GM19025 (cell line): ENCODE measurements at regions not wholly inside any gene's neighbourhood (a gene's known extent, or its start where the extent isn't known, plus 50 kb on each side); places are given as distances from the start of the nearest gene placed in this dataset.

ENCODE experiments used
- ATAC-seq: cut with Tn5 transposase; IDR thresholded peaks from one replicate; pipeline ENCODE4 v1.9.1; 2021; ENCODE audit warnings: mild to moderate bottlenecking, low read depth, moderate library complexity; ENCODE audit not compliant: unreplicated experiment

- ATAC-seq = no peak
These were observed 130.2 kb downstream of the SLC38A6 start for GRCh38 chr14:61111209-61111665.

GRCh38 chr14:61110316-61111082, 129.5 kb downstream of the SLC38A6 start:
- ATAC-seq = no peak

DNA sequence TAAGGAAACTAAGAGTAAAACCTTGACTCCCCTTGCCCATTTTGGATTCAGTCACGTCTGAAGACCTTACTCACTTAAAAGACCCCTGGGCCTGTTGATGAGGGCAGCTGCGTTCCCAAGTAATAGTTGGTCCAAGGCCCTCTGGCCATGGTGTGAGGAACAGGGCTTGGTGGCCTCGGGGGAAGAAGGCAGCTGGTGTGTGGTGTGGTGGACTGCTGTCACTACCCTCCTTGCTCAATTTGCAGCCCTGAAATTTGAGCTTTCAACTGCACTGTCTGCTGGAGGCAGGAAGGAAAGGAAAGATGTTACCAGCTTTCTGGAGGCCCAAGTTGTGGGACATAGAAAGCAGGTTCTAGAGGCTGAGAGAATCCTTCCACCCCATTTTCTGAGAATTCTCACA, 128.2 kb downstream of the SLC38A6 start:
- ATAC-seq = no peak

GRCh38 chr14:61108496-61109141, 127.6 kb downstream of the SLC38A6 start:
- no peak for ATAC-seq

DNA sequence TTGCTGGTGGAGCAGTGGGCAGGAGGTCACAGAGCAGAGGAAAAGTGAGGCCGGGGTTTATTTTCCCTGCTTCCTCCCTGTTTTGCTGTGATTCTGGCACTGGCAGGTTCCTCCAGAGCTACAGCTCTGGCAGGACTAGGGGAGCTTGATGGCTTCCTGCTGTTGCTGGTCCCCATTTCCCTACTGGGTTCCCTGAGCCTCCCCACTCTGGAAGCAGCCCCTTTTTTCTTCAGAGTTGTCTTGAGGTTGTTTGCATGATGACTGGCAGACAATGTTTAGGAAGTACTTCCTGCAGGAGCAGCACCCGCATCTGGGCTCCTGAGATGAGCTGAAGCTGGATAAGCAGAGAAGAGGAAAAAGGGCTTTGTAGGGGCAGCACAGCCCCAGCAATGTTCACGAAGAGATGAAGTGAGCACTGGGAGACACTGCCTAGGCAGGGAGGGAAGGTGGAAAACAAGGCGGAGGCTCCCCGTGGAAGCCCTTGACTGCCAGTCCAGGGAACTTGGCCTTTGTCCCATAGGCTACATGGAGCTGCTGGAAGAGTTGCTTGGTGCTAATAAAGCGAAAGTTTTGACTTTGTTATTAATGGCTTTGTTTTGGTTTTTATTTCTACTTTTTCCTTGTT, 126.9 kb downstream of the SLC38A6 start:
- ATAC-seq = no peak

DNA sequence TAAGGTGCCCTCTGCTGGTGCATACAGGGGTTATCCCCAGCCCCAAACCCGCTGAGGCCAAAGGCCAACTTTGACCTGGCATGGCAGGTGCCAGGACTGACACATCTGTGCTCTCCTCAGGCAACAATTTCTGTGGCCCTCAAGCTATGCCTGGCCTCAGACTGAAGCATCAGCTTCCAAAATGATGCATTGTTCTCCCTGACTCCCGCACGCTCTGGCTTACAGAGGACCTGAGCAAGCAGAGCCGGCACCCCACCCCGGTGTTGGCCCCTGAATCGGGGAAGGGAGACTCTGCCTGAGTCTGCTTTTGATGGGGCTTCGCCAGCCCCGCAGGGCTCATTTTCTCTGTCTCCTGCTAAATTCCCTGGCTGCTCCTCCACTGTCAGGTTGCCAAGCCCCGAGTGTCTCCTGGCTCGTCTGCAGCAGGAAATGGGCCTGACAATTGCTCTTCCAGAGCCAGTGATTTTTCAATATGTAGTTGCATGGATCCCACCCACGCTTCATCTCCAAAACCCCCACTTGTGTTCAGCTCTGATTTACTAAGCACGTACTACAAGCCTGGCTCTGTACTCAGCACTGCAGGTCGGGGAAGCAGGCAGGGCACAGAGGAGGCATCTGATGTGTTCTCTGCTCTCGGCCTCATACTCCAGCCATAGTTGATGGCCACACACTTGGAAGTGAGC, 126.1 kb downstream of the SLC38A6 start:
- no peak for ATAC-seq

DNA sequence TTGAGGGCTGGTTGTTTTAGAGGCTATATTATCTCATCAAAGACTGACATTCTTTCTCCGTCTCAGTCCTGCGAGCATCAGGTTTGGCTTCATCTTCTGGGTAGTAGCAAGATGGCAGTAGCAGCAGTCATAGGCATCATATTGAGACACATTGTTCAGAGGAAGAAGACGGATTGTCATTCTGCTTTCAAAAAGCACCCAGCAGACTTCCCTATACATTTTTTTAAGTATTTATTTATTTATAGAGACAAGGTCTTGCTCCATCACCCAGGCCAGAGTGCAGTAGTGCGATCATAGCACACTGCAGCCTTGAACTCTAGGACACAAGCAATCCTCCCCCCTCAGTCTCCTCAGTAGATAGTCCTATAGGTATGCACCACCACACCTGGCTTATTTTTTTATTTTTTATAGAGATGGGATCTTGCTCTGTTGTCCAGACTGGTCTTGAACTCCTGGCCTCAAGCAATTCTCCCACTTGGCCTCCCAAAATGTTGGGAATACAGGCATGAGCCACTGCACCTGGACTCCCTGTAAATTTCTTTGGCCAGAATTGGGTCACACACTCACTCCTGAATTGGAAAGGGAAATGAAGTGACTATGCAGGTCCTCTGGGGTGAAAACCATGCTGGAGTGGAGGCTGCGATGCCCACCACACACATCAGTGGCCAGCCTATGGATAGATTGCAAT, 125.4 kb downstream of the SLC38A6 start:
- no peak for ATAC-seq

DNA sequence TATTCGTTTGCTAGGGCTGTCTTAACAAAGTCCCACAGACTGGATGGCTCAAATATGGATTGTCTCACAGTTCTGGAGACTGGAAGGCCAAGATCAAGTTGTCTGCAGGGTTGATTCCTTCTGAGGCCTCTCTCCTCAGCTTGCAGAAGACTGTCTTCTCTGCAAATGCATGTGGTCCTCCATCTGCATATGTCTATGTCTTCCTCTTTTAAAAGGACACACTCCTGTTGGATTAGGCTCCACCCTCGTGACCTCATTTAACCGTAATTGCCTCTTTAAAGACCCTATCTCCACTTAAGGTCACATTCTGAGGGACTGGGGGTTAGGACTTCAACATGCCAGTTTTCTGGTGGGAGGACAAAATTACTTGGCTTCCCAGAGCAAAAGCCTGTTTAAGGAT, 123.3 kb downstream of the SLC38A6 start:
- no peak for ATAC-seq

DNA sequence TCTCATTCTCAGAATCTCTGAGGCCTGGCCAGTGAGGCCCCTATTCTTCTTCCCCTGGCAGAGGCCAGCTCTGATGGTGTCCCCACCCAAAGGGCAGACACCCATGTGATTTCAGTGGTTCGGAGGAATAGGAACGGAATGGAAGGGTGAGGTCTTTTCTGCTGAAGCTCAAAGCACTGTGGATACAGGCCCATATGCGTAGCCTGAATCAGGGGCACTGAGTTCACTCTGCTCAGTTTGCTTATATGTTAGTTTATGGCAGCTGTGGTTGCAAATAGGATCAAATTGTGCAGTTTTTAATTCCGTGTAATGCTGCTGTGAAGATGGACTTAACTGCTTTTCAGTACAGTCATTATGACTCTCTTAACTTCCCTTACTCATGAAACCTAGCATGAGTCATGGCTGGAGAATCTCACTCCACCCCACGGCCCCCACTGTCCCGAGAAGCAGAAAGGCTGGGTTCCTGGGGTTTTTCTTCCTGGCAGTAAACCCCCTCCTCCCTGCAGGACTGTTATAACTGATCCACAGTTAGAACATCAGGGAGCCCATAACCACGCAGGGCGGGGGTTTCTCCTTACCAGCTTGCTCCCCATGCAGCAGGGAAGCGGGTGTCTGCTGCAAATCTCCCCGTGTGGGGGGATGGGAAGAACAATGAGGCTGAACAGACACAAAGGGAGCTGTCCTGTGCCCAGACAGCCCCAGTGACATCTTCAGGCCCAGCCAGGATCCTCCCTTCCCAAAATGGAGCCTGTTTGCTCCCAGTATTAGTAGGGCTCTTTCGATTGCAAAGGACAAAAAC, 122.7 kb downstream of the SLC38A6 start:
- ATAC-seq = peak; percentile 66

- ATAC-seq = no peak
These were observed 121.8 kb downstream of the SLC38A6 start for GRCh38 chr14:61102549-61103466.
